ENCODE measurements at regions not wholly inside any gene's neighbourhood (a gene's known extent, or its start where the extent isn't known, plus 50 kb on each side); places are given as distances from the start of the nearest gene placed in this dataset.

GRCh38 chr4:98786866-98787265 lies 128.5 kb upstream of the TSPAN5 start:
- no peak overlapping the region for H3K14ac ChIP-seq (replicated peaks; ENCODE audit: low read depth, low read length)
- no peak overlapping the region for H4K91ac ChIP-seq (ENCODE audit: insufficient read depth, low read depth, low read length)
- CTCF ChIA-PET = no interaction called here
- peaks cover 1% of the 10 kb centered on the region for H3K9me3 ChIP-seq (ENCODE audit: control insufficient read depth, insufficient read depth, low read length)
- WGBS, 2 experiments (ENCODE audit: extremely low coverage in 2 of 2, insufficient read length in 1 of 2) = no CpG with 5 or more reads among the region's 6 CpGs
- no peak overlapping the region for H3K4me2 ChIP-seq (ENCODE audit: low read depth, low read length)
- no peak overlapping the region for H2BK5ac ChIP-seq (ENCODE audit: low read depth, low read length, poor library complexity, severe bottlenecking)
- H3K56ac ChIP-seq (ENCODE audit: extremely low read depth, insufficient read depth, low read length) = no peak overlapping the region
- no peaks in the 10 kb centered on the region for H3K4me1 ChIP-seq (ENCODE audit: control insufficient read depth, insufficient read depth, low read length)
- H3K9ac ChIP-seq (ENCODE audit: low read depth, low read length) = no peak overlapping the region
- dilution Hi-C loops (cut with HindIII; ENCODE audit: low sequenced_read_pairs, unreplicated experiment) (no loop called here), in situ Hi-C loops (cut with MboI; ENCODE audit: low sequenced_read_pairs) (no loop called here), intact Hi-C loops (cut with micrococcal nuclease) (no loop called here)
- H3K9me1 ChIP-seq (ENCODE audit: insufficient read depth, low read length) = no peaks in the 10 kb centered on the region
- ATAC-seq (ENCODE audit: low read depth) = no peak
- H3K27me3 ChIP-seq (ENCODE audit: control insufficient read depth, insufficient read depth, low read length) = peaks cover 18% of the 10 kb centered on the region
- H3K4ac ChIP-seq (ENCODE audit: low read depth, low read length) = no peak overlapping the region
- H4K5ac ChIP-seq (ENCODE audit: low read depth, low read length) = no peak overlapping the region
- H3K18ac ChIP-seq (ENCODE audit: low read depth, low read length) = no peak overlapping the region
- no peaks in the 10 kb centered on the region for H3K36me3 ChIP-seq (ENCODE audit: control insufficient read depth, insufficient read depth, low read length)
- no TSS peak for BruUV-seq (replicated peaks)
- peak; percentile 9 for DNase-seq
- no peak overlapping the region for H3K4me3 ChIP-seq (ENCODE audit: insufficient read depth, low read depth, low read length)
- no peak overlapping the region for H3K23ac ChIP-seq (ENCODE audit: low read depth, low read length)
- no peak overlapping the region for H3K27ac ChIP-seq (ENCODE audit: insufficient read depth, low read length)
- H4K8ac ChIP-seq (ENCODE audit: low read depth in 2 of 2, low read length in 2 of 2) = no peak overlapping the region
- H2BK15ac ChIP-seq (ENCODE audit: low read depth, low read length) = no peak overlapping the region
- no peak overlapping the region for H2AK5ac ChIP-seq (ENCODE audit: low read depth, low read length)
- no peaks in the 10 kb centered on the region for H4K20me1 ChIP-seq (ENCODE audit: insufficient read depth, low read length)
- no peak for TF ChIP-seq NFE2L2 (IDR thresholded peaks at IDR 0.05; ENCODE audit: low read depth, low read length)
- 0 out of 2 replicates have a peak, but pooled peaks have one; percentile 3 for TF ChIP-seq CTCF (conservative IDR thresholded peaks at IDR 0.05; ENCODE audit: low read depth, low read length)
- no peaks in the 10 kb centered on the region for H3K79me1 ChIP-seq (ENCODE audit: low read depth in 1 of 2, low read length in 2 of 2)
- no peak overlapping the region for H2AFZ ChIP-seq (replicated peaks; ENCODE audit: low read length, poor library complexity)
- H2AK9ac ChIP-seq (replicated peaks; ENCODE audit: low read depth, low read length, poor library complexity) = no peak overlapping the region
- POLR2A ChIA-PET (ENCODE audit: unreplicated experiment) = no interaction called here
- no peak overlapping the region for H2BK20ac ChIP-seq (ENCODE audit: low read depth, low read length)
- H2BK120ac ChIP-seq (ENCODE audit: low read depth, low read length) = no peak overlapping the region
